Naive thymus-derived CD8-positive, alpha-beta T cell (primary cell): ENCODE measurements at regions not wholly inside any gene's neighbourhood (a gene's known extent, or its start where the extent isn't known, plus 50 kb on each side); places are given as distances from the start of the nearest gene placed in this dataset.

Experiments
- ATAC-seq, 2 donors: fragments of 150-1000 bp; cut with Tn5 transposase in 1 of 2; sonication (Bioruptor Pico), chemical (Tn5 transposase) in 1 of 2; 1 replicate in 1 of 2; 2 replicates in 1 of 2; pipeline ENCODE4 v1.10.0; 2021; ENCODE audit warnings: mild to moderate bottlenecking in 2 of 2, moderate library complexity in 2 of 2
- POLR2A ChIA-PET: fragments of 350-600 bp; sonication (Branson Sonifier 250); formaldehyde crosslinking; loops from one replicate; lab custom pipeline; 2021; ENCODE audit warnings: antibody characterized with exemption; lab: Charles Lee
- DNase-seq, 10 donors: peaks; one replicate each; pipeline versions ENCODE4 v3.0.0 to v3.0.0-alpha.2; 2020 to 2022
- H3K27ac Mint-ChIP-seq, 10 donors: one replicate each; pipeline ENCODE4 v1.8.0; 2020 to 2022; ENCODE audit warnings: mild to moderate bottlenecking in 10 of 10, mixed read lengths in 10 of 10, moderate library complexity in 4 of 10, inconsistent platforms in 1 of 10
- H3K27me3 Mint-ChIP-seq, 5 donors: one replicate each; pipeline ENCODE4 v1.8.0; 2021 to 2022; ENCODE audit warnings: mixed read lengths in 5 of 5
- H3K36me3 Mint-ChIP-seq, 3 donors: one replicate each; pipeline ENCODE4 v1.8.0; 2020 to 2022; ENCODE audit warnings: mixed read lengths in 3 of 3, mild to moderate bottlenecking in 2 of 3, inconsistent platforms in 1 of 3
- H3K4me1 Mint-ChIP-seq, 4 donors: one replicate each; pipeline ENCODE4 v1.8.0; 2021 to 2022; ENCODE audit warnings: mixed read lengths in 4 of 4
- H3K4me3 Mint-ChIP-seq, 10 donors: one replicate each; pipeline ENCODE4 v1.8.0; 2020 to 2022; ENCODE audit warnings: mild to moderate bottlenecking in 10 of 10, mixed read lengths in 10 of 10, moderate library complexity in 6 of 10, inconsistent platforms in 1 of 10
- H3K9me3 Mint-ChIP-seq, 9 donors: one replicate each; pipeline ENCODE4 v1.8.0; 2020 to 2022; ENCODE audit warnings: mixed read lengths in 9 of 9, mild to moderate bottlenecking in 3 of 9, inconsistent platforms in 1 of 9, moderate library complexity in 1 of 9

GRCh38 chr2:114167799-114168198 lies 274.6 kb upstream of the DPP10 start:
- peaks cover 11 to 46% (median 25%) of the 10 kb centered on the region in 5 donors for H3K27me3 Mint-ChIP-seq
- H3K36me3 Mint-ChIP-seq: peaks cover 0 to 3% (median 0%) of the 10 kb centered on the region in 3 donors
- peaks cover 0 to 13% (median 2%) of the 10 kb centered on the region in 9 donors for H3K9me3 Mint-ChIP-seq
- no peak overlapping the region for H3K27ac Mint-ChIP-seq
- DNase-seq (no peak), ATAC-seq (no peak)
- POLR2A ChIA-PET: no interaction called here
- no peaks in the 10 kb centered on the region for H3K4me1 Mint-ChIP-seq
- H3K4me3 Mint-ChIP-seq: no peak overlapping the region

- Mint-ChIP-seq H3K36me3 (no peaks in the 10 kb centered on the region), H3K27ac (no peak overlapping the region), H3K4me3 (no peak overlapping the region), H3K9me3 (peaks cover 0 to 13% (median 0%) of the 10 kb centered on the region in 9 donors), H3K27me3 (peaks cover 16 to 45% (median 30%) of the 10 kb centered on the region in 5 donors), H3K4me1 (no peaks in the 10 kb centered on the region)
- POLR2A ChIA-PET: no interaction called here
- no peak for DNase-seq
- no peak for ATAC-seq
These were observed 272.4 kb upstream of the DPP10 start for GRCh38 chr2:114170070-114170469.

- Mint-ChIP-seq H3K27ac (no peak overlapping the region), H3K27me3 (peaks cover 11 to 59% (median 32%) of the 10 kb centered on the region in 5 donors), H3K4me1 (no peaks in the 10 kb centered on the region), H3K9me3 (peaks cover 0 to 4% (median 0%) of the 10 kb centered on the region in 9 donors), H3K36me3 (no peaks in the 10 kb centered on the region), H3K4me3 (no peak overlapping the region)
- POLR2A ChIA-PET: no interaction called here
- ATAC-seq (no peak), DNase-seq (no peak)
These were observed 266.9 kb upstream of the DPP10 start for GRCh38 chr2:114175507-114175906.

- DNase-seq (no peak), ATAC-seq (no peak)
- Mint-ChIP-seq H3K27ac (no peak overlapping the region), H3K27me3 (peaks cover 9 to 47% (median 16%) of the 10 kb centered on the region in 5 donors), H3K4me1 (no peaks in the 10 kb centered on the region), H3K36me3 (no peaks in the 10 kb centered on the region), H3K4me3 (no peak overlapping the region), H3K9me3 (peaks cover 0 to 10% (median 2%) of the 10 kb centered on the region in 9 donors)
- POLR2A ChIA-PET: no interaction called here
These were observed 256.9 kb upstream of the DPP10 start for GRCh38 chr2:114185501-114185900.

GRCh38 chr2:114192362-114192761 lies 250.1 kb upstream of the DPP10 start:
- Mint-ChIP-seq H3K4me3 (no peak overlapping the region), H3K27ac (no peak overlapping the region), H3K27me3 (peaks cover 9 to 42% (median 16%) of the 10 kb centered on the region in 5 donors), H3K9me3 (peaks cover 0 to 2% (median 0%) of the 10 kb centered on the region in 9 donors), H3K4me1 (no peaks in the 10 kb centered on the region), H3K36me3 (no peaks in the 10 kb centered on the region)
- DNase-seq: no peak
- ATAC-seq: no peak
- POLR2A ChIA-PET: no interaction called here

GRCh38 chr2:114201781-114202180 lies 240.7 kb upstream of the DPP10 start:
- ATAC-seq: no peak
- Mint-ChIP-seq H3K27ac (no peak overlapping the region), H3K27me3 (peaks cover 3 to 25% (median 11%) of the 10 kb centered on the region in 5 donors), H3K4me3 (no peak overlapping the region), H3K9me3 (peaks cover 0 to 2% (median 0%) of the 10 kb centered on the region in 9 donors), H3K4me1 (no peaks in the 10 kb centered on the region), H3K36me3 (no peaks in the 10 kb centered on the region)
- no peak for DNase-seq
- POLR2A ChIA-PET: no interaction called here

- no peak for ATAC-seq
- peaks cover 0 to 6% (median 0%) of the 10 kb centered on the region in 9 donors for H3K9me3 Mint-ChIP-seq
These were observed 238.8 kb upstream of the DPP10 start for GRCh38 chr2:114203679-114204078.

GRCh38 chr2:114213808-114214207 lies 228.6 kb upstream of the DPP10 start:
- Mint-ChIP-seq H3K36me3 (no peaks in the 10 kb centered on the region), H3K27ac (no peak overlapping the region), H3K9me3 (no peaks in the 10 kb centered on the region), H3K27me3 (peaks cover 12 to 41% (median 17%) of the 10 kb centered on the region in 5 donors), H3K4me1 (peaks cover 0 to 2% (median 0%) of the 10 kb centered on the region in 4 donors), H3K4me3 (no peak overlapping the region)
- DNase-seq (no peak), ATAC-seq (no peak)
- POLR2A ChIA-PET: no interaction called here

More at GRCh38 chr2:114203679-114204078, 238.8 kb upstream of the DPP10 start:
- peaks cover 9 to 32% (median 15%) of the 10 kb centered on the region in 5 donors for H3K27me3 Mint-ChIP-seq
- no peak for DNase-seq
- H3K4me1 Mint-ChIP-seq: no peaks in the 10 kb centered on the region
- H3K27ac Mint-ChIP-seq: no peak overlapping the region
- H3K4me3 Mint-ChIP-seq: no peak overlapping the region
- POLR2A ChIA-PET: no interaction called here
- H3K36me3 Mint-ChIP-seq: no peaks in the 10 kb centered on the region

GRCh38 chr2:114218383-114218782 lies 224.1 kb upstream of the DPP10 start:
- Mint-ChIP-seq H3K4me1 (no peaks in the 10 kb centered on the region), H3K9me3 (no peaks in the 10 kb centered on the region), H3K36me3 (no peaks in the 10 kb centered on the region), H3K27ac (no peak overlapping the region), H3K27me3 (peaks cover 15 to 64% (median 30%) of the 10 kb centered on the region in 5 donors), H3K4me3 (no peak overlapping the region)
- DNase-seq: no peak
- no peak for ATAC-seq
- POLR2A ChIA-PET: no interaction called here

GRCh38 chr2:114219456-114219855 lies 223.0 kb upstream of the DPP10 start:
- peaks cover 0 to 2% (median 0%) of the 10 kb centered on the region in 9 donors for H3K9me3 Mint-ChIP-seq
- no peak overlapping the region for H3K27ac Mint-ChIP-seq
- ATAC-seq: no peak
- H3K4me3 Mint-ChIP-seq: no peak overlapping the region
- no peak for DNase-seq
- peaks cover 15 to 55% (median 30%) of the 10 kb centered on the region in 5 donors for H3K27me3 Mint-ChIP-seq
- POLR2A ChIA-PET: no interaction called here
- H3K4me1 Mint-ChIP-seq: no peaks in the 10 kb centered on the region
- H3K36me3 Mint-ChIP-seq: no peaks in the 10 kb centered on the region

- Mint-ChIP-seq H3K27ac (no peak overlapping the region), H3K4me1 (no peaks in the 10 kb centered on the region), H3K9me3 (peaks cover 0 to 2% (median 0%) of the 10 kb centered on the region in 9 donors), H3K27me3 (peaks cover 9 to 42% (median 23%) of the 10 kb centered on the region in 5 donors), H3K4me3 (no peak overlapping the region), H3K36me3 (no peaks in the 10 kb centered on the region)
- POLR2A ChIA-PET: no interaction called here
- ATAC-seq (no peak), DNase-seq (no peak)
These were observed 220.1 kb upstream of the DPP10 start for GRCh38 chr2:114222344-114222743.

- POLR2A ChIA-PET: no interaction called here
These were observed 210.5 kb upstream of the DPP10 start for GRCh38 chr2:114231921-114232320.

GRCh38 chr2:114237331-114237730 lies 205.1 kb upstream of the DPP10 start:
- Mint-ChIP-seq H3K4me3 (no peak overlapping the region), H3K4me1 (no peaks in the 10 kb centered on the region), H3K36me3 (peaks cover 0 to 6% (median 0%) of the 10 kb centered on the region in 3 donors), H3K9me3 (peaks cover 0 to 13% (median 6%) of the 10 kb centered on the region in 9 donors), H3K27me3 (peaks cover 13 to 58% (median 32%) of the 10 kb centered on the region in 5 donors), H3K27ac (no peak overlapping the region)
- POLR2A ChIA-PET: no interaction called here
- DNase-seq (no peak), ATAC-seq (no peak)

More at GRCh38 chr2:114231921-114232320, 210.5 kb upstream of the DPP10 start:
- H3K36me3 Mint-ChIP-seq: peaks cover 0 to 3% (median 0%) of the 10 kb centered on the region in 3 donors
- H3K27ac Mint-ChIP-seq: no peak overlapping the region
- DNase-seq (no peak), ATAC-seq (no peak)
- peaks cover 9 to 54% (median 20%) of the 10 kb centered on the region in 5 donors for H3K27me3 Mint-ChIP-seq
- no peaks in the 10 kb centered on the region for H3K4me1 Mint-ChIP-seq
- H3K9me3 Mint-ChIP-seq: peaks cover 0 to 24% (median 10%) of the 10 kb centered on the region in 9 donors
- H3K4me3 Mint-ChIP-seq: no peak overlapping the region
